ENCODE measurements at regions not wholly inside any gene's neighbourhood (a gene's known extent, or its start where the extent isn't known, plus 50 kb on each side); places are given as distances from the start of the nearest gene placed in this dataset.

DNA sequence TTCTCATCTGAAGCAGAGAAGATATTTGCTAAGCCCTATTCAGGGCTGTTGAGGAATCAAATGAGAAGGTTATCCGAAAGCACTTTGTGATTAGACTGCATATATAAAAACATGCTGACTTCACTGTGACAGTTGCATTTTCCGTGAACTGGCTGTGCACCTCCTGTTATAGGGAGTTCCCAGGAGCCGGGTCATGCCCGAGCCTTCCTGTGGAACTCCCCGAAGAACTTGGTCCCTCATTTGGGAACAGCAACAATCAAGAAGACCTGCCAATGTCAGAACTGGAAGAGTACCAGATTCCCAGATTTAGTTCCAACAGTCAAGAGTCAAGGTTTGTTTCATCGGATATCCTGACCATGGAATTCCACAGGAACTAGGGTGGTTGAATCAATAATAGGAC is 130.4 kb upstream of the RAI14 start:
- DNase-seq (ENCODE audit: low spot score), result no peak
- TF ChIP-seq, protein P1, sequence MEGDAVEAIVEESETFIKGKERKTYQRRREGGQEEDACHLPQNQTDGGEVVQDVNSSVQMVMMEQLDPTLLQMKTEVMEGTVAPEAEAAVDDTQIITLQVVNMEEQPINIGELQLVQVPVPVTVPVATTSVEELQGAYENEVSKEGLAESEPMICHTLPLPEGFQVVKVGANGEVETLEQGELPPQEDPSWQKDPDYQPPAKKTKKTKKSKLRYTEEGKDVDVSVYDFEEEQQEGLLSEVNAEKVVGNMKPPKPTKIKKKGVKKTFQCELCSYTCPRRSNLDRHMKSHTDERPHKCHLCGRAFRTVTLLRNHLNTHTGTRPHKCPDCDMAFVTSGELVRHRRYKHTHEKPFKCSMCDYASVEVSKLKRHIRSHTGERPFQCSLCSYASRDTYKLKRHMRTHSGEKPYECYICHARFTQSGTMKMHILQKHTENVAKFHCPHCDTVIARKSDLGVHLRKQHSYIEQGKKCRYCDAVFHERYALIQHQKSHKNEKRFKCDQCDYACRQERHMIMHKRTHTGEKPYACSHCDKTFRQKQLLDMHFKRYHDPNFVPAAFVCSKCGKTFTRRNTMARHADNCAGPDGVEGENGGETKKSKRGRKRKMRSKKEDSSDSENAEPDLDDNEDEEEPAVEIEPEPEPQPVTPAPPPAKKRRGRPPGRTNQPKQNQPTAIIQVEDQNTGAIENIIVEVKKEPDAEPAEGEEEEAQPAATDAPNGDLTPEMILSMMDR (IDR thresholded peaks at IDR 0.05; ENCODE audit: extremely low read depth, missing control alignments), result no peak

DNA sequence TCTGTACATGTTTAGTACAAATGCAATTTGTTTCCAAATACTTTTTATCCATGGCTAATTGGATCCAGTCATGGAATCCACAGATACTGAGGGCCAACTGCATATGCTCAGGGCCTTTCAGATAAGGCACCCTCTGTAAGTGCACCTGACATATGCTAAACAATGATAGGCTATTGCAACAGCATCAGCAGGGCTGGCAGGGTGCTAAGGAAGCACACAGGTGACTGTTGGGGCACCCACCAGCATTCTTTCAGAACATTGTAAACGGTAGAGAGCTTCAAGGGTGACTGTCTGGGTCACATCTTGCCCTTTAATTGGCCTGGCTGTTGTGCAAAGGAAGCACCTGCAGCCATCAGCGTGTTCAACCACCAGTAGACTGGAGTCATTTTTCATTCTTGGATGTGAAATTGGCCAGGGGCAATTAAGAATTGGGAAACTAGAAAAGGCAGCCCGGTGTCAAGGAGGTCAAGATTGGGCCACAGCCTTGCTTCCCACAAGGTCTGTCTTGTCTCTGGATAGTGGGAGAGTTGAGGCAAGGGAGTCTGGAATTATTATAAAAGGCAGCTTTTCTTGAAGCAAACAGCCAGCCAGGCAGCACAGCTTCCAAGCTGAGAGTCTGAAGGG is 129.3 kb upstream of the RAI14 start:
- TF ChIP-seq, protein P1 (IDR thresholded peaks at IDR 0.05; ENCODE audit: extremely low read depth, missing control alignments), result no peak
- DNase-seq (ENCODE audit: low spot score), result no peak

DNA sequence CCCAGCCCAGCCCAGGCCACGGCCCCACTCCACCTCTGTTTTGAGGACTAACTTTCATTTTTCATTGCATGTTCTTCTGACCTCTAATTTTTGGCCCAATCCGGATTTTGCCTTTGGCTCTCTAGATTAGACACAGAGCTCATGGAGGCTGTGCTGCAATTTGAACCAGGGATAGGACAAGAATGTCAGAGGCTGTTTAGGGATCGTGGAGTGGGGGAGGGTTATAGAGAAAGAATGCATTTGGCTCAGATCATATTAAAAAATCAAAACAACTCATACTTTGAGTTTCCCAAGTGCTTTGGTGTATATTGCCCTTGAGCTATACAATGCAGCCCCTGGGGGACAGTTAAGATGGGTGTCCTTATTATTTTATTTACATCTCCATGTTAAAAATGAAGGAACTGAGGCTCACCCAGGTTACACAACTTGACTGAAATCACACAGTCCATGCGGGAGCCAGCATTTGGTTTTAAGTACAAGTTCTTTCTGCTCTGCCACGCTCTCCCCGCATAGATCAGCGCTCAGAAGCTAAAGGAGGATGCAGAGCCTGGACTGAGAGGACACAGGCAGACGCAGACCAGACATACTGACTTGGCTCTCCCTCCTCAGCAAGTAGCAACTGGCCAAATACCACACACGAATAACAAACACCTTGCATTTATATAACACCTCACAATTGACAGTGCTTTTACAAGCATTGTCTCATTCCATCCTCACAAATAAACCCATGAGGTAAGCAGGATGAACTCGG is 126.4 kb upstream of the RAI14 start:
- TF ChIP-seq, protein P1 (IDR thresholded peaks at IDR 0.05; ENCODE audit: extremely low read depth, missing control alignments), result no peak

DNA sequence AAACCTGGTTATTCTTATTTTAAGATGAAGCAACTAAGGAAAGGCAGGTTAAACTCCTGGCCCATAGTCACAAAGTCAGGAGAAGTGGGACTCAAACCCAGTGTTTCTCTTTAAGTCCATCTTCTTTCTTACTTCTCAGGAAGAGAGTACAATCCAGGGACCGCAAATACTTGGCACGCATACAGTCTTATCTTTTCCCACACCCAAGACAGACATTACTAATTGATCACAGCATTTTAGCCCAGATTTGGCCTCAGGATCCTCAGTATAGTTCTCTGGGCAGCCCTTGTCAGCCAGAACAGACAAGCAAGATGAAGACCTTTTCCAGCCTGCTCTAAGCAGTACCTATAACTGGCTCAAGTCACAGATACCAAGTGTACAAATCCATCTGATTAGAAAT is 125.5 kb upstream of the RAI14 start:
- TF ChIP-seq, protein P1 (IDR thresholded peaks at IDR 0.05; ENCODE audit: extremely low read depth, missing control alignments), result no peak
- no peak for DNase-seq (ENCODE audit: low spot score)

More for the DNA sequence above, 126.4 kb upstream of the RAI14 start:
- DNase-seq (ENCODE audit: low spot score), result no peak

DNA sequence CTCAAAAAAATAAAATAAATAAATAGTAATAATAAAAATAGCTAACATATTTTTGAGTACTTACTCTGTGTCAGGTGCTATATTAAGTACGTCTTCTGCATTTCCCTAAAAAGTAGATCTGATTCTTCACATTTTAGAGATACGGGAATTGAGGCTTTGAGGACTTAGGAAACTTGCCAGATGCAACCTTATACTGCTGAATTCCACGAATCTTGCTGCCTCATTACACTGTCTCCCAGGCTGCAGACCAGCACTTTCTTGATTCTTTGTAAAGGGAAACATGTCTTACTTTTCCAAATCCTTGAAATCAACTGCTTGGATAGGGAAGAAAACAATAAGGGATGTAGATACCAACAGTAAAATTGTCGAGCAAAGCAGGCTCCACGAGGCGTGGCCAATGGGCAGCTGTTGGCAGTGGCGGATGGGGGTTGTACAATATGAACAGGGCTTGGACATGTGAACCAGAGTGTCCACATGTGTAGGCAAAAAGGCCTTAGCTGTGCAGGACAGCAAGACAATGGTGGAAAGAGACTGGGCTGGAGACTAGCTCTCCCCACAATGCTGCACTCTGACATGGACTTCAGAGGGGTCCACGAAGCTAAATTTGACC is 124.3 kb upstream of the RAI14 start:
- TF ChIP-seq, protein P1 (IDR thresholded peaks at IDR 0.05; ENCODE audit: extremely low read depth, missing control alignments), result no peak
- DNase-seq (ENCODE audit: low spot score), result no peak

DNA sequence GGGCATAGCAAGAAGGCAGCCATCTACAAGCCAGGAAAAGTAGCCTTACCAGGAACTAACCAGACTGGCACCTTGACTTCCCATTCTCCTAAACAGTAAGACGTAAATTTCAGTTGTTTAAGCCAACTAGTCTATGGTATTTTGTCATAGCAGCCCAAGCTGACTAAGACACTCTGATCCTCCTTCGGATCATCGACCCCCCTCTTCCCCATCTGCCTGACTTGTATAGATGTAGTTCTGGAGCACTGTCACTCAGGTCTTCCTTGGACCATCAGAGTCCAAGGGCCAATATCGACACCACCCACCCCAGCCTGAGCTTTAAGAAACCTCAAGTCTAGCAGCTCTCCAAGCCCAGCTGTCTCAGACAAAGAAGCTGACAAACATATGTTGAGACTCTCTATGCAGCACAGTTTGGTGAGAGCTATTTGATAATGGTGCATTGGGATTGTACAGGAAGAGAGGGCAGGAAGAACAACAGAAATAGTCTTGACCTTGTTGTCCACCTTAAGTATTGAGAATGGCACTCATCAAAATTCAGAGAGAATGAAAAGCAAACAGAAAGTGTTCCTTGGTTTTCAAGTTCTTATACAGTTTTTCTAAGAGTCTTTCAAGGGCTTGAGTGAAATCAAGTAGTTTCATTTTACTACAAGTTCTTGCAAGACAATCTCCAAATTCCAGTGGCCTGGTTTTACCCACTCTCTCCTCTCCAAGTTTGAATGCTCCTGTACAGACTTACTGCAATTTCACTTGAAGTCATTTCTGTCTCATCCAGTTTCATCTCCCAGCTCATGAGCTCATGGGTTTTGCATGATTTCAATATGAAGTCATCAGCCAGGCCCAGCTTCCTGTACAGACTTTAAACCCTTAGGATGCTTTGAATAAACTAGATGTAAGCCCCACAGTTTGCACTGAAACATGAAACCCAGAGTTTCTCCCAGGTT is 122.3 kb upstream of the RAI14 start:
- DNase-seq (ENCODE audit: low spot score), result peak; percentile 37
- TF ChIP-seq, protein P1 (IDR thresholded peaks at IDR 0.05; ENCODE audit: extremely low read depth, missing control alignments), result no peak

All from GM20000 (cell line).